ENCODE measurements at regions not wholly inside any gene's neighbourhood (a gene's known extent, or its start where the extent isn't known, plus 50 kb on each side); places are given as distances from the start of the nearest gene placed in this dataset.

GRCh38 chr9:84076384-84076783, 95.8 kb downstream of the RMI1 start:
- no peak for TF ChIP-seq ELF4 (CRISPR knock-in tag; IDR thresholded peaks at IDR 0.05; ENCODE audit: low read depth)
- TF ChIP-seq CTCF (IDR thresholded peaks at IDR 0.05), result no peak
